ENCODE measurements at regions not wholly inside any gene's neighbourhood (a gene's known extent, or its start where the extent isn't known, plus 50 kb on each side); places are given as distances from the start of the nearest gene placed in this dataset.

DNA sequence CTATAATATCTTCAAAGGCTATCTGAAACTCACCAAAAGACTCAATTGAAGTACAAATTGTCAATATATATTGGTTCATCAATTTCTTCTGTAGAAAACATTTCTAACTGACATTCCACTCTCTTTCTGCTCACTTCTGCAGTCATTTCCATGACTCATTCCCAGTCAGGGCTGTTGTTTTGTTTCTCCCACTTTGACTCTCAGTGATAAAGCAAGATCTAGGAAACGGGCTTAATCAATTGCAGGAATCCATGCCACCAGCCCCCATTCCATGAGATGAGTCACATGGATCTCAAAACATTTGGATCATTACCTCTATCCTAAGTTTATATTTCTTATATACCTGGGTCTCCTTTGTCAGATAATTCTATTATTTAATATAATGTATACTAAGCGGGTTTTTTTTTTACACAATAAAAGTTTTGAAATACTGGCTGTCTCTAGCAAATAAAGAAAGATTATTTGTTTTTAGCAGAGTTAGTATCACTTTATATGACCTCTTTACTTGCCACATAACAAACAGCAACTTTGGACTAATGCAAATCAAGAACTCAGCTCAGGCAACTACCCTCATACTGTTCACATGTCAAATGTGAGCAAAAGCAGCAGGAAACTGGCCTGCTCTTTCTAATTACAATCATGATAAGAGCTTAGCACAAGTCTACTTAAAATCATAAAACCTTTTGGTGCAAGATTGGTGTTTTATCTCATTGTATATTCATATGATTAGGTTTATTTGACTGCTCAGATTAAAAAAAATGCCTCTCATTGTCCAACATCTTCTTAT is 251.1 kb upstream of the PIK3C3 start:
- no peak overlapping the region for H3K4me3 ChIP-seq
- H3K27ac ChIP-seq (ENCODE audit: low read depth): no peak overlapping the region
- H3K4me1 Mint-ChIP-seq: peaks cover 9% of the 10 kb centered on the region
- no peak overlapping the region for H3K4me3 Mint-ChIP-seq
- no peaks in the 10 kb centered on the region; the same call in 1 of the 2 replicates for H3K9me2 ChIP-seq (ENCODE audit: insufficient read depth)
- H3K27me3 Mint-ChIP-seq (ENCODE audit: insufficient read depth, low read depth, poor library complexity): no peaks in the 10 kb centered on the region
- DNase-seq (ENCODE audit: low spot score) (peak; percentile 17), ATAC-seq (no peak)
- H3K36me3 Mint-ChIP-seq (ENCODE audit: low read depth): no peaks in the 10 kb centered on the region
- H3K27ac Mint-ChIP-seq: peak overlapping the region; percentile 4; the same call in 1 of the 2 replicates
- no peak overlapping the region for H2AFZ ChIP-seq
- H4K20me1 ChIP-seq (replicated peaks; ENCODE audit: insufficient read depth): no peaks in the 10 kb centered on the region
- H3K36me3 ChIP-seq (ENCODE audit: insufficient read depth): no peaks in the 10 kb centered on the region
- H3F3A ChIP-seq (replicated peaks; ENCODE audit: low read depth): no peaks in the 10 kb centered on the region
- no peaks in the 10 kb centered on the region for H3K79me2 ChIP-seq (replicated peaks; ENCODE audit: insufficient read depth)
- H3K27me3 ChIP-seq (ENCODE audit: insufficient read depth): no peaks in the 10 kb centered on the region
- no peak overlapping the region for H3K4me2 ChIP-seq
- H3K4me1 ChIP-seq (ENCODE audit: insufficient read depth): no peaks in the 10 kb centered on the region
- TF ChIP-seq, protein P1, sequence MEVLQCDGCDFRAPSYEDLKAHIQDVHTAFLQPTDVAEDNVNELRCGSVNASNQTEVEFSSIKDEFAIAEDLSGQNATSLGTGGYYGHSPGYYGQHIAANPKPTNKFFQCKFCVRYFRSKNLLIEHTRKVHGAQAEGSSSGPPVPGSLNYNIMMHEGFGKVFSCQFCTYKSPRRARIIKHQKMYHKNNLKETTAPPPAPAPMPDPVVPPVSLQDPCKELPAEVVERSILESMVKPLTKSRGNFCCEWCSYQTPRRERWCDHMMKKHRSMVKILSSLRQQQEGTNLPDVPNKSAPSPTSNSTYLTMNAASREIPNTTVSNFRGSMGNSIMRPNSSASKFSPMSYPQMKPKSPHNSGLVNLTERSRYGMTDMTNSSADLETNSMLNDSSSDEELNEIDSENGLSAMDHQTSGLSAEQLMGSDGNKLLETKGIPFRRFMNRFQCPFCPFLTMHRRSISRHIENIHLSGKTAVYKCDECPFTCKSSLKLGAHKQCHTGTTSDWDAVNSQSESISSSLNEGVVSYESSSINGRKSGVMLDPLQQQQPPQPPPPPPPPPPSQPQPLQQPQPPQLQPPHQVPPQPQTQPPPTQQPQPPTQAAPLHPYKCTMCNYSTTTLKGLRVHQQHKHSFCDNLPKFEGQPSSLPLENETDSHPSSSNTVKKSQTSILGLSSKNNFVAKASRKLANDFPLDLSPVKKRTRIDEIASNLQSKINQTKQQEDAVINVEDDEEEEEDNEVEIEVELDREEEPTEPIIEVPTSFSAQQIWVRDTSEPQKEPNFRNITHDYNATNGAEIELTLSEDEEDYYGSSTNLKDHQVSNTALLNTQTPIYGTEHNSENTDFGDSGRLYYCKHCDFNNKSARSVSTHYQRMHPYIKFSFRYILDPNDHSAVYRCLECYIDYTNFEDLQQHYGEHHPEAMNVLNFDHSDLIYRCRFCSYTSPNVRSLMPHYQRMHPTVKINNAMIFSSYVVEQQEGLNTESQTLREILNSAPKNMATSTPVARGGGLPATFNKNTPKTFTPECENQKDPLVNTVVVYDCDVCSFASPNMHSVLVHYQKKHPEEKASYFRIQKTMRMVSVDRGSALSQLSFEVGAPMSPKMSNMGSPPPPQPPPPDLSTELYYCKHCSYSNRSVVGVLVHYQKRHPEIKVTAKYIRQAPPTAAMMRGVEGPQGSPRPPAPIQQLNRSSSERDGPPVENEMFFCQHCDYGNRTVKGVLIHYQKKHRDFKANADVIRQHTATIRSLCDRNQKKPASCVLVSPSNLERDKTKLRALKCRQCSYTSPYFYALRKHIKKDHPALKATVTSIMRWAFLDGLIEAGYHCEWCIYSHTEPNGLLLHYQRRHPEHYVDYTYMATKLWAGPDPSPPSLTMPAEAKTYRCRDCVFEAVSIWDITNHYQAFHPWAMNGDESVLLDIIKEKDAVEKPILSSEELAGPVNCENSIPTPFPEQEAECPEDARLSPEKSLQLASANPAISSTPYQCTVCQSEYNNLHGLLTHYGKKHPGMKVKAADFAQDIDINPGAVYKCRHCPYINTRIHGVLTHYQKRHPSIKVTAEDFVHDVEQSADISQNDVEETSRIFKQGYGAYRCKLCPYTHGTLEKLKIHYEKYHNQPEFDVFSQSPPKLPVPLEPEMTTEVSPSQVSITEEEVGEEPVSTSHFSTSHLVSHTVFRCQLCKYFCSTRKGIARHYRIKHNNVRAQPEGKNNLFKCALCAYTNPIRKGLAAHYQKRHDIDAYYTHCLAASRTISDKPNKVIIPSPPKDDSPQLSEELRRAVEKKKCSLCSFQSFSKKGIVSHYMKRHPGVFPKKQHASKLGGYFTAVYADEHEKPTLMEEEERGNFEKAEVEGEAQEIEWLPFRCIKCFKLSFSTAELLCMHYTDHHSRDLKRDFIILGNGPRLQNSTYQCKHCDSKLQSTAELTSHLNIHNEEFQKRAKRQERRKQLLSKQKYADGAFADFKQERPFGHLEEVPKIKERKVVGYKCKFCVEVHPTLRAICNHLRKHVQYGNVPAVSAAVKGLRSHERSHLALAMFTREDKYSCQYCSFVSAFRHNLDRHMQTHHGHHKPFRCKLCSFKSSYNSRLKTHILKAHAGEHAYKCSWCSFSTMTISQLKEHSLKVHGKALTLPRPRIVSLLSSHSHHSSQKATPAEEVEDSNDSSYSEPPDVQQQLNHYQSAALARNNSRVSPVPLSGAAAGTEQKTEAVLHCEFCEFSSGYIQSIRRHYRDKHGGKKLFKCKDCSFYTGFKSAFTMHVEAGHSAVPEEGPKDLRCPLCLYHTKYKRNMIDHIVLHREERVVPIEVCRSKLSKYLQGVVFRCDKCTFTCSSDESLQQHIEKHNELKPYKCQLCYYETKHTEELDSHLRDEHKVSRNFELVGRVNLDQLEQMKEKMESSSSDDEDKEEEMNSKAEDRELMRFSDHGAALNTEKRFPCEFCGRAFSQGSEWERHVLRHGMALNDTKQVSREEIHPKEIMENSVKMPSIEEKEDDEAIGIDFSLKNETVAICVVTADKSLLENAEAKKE (CRISPR knock-in tag; IDR thresholded peaks at IDR 0.05): no peak
- no peak for TF ChIP-seq ZNF331 (CRISPR knock-in tag; IDR thresholded peaks at IDR 0.05; ENCODE audit: low read depth)
- TF ChIP-seq CREB1 (CRISPR knock-in tag; IDR thresholded peaks at IDR 0.05; ENCODE audit: low read depth): no peak
- no peak for TF ChIP-seq STAT1 (IDR thresholded peaks at IDR 0.05; ENCODE audit: unreplicated experiment)
- TF ChIP-seq EZH2phosphoT487 (IDR thresholded peaks at IDR 0.05; ENCODE audit: unreplicated experiment): no peak
- TF ChIP-seq POLR2AphosphoS5 (IDR thresholded peaks at IDR 0.05; ENCODE audit: low read depth): no peak
- TF ChIP-seq, protein P2, sequence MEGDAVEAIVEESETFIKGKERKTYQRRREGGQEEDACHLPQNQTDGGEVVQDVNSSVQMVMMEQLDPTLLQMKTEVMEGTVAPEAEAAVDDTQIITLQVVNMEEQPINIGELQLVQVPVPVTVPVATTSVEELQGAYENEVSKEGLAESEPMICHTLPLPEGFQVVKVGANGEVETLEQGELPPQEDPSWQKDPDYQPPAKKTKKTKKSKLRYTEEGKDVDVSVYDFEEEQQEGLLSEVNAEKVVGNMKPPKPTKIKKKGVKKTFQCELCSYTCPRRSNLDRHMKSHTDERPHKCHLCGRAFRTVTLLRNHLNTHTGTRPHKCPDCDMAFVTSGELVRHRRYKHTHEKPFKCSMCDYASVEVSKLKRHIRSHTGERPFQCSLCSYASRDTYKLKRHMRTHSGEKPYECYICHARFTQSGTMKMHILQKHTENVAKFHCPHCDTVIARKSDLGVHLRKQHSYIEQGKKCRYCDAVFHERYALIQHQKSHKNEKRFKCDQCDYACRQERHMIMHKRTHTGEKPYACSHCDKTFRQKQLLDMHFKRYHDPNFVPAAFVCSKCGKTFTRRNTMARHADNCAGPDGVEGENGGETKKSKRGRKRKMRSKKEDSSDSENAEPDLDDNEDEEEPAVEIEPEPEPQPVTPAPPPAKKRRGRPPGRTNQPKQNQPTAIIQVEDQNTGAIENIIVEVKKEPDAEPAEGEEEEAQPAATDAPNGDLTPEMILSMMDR (conservative IDR thresholded peaks at IDR 0.05; ENCODE audit: low read depth in 2 of 2): no peak
- TF ChIP-seq, protein P3, sequence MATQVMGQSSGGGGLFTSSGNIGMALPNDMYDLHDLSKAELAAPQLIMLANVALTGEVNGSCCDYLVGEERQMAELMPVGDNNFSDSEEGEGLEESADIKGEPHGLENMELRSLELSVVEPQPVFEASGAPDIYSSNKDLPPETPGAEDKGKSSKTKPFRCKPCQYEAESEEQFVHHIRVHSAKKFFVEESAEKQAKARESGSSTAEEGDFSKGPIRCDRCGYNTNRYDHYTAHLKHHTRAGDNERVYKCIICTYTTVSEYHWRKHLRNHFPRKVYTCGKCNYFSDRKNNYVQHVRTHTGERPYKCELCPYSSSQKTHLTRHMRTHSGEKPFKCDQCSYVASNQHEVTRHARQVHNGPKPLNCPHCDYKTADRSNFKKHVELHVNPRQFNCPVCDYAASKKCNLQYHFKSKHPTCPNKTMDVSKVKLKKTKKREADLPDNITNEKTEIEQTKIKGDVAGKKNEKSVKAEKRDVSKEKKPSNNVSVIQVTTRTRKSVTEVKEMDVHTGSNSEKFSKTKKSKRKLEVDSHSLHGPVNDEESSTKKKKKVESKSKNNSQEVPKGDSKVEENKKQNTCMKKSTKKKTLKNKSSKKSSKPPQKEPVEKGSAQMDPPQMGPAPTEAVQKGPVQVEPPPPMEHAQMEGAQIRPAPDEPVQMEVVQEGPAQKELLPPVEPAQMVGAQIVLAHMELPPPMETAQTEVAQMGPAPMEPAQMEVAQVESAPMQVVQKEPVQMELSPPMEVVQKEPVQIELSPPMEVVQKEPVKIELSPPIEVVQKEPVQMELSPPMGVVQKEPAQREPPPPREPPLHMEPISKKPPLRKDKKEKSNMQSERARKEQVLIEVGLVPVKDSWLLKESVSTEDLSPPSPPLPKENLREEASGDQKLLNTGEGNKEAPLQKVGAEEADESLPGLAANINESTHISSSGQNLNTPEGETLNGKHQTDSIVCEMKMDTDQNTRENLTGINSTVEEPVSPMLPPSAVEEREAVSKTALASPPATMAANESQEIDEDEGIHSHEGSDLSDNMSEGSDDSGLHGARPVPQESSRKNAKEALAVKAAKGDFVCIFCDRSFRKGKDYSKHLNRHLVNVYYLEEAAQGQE (IDR thresholded peaks at IDR 0.05; ENCODE audit: unreplicated experiment): no peak
- TF ChIP-seq JUNB (IDR thresholded peaks at IDR 0.05; ENCODE audit: unreplicated experiment): no peak
- TF ChIP-seq EZH2 (IDR thresholded peaks at IDR 0.05; ENCODE audit: low read depth, unreplicated experiment): no peak
- no peak for TF ChIP-seq NANOG (IDR thresholded peaks at IDR 0.05; ENCODE audit: borderline replicate concordance)
- H3K9me3 Mint-ChIP-seq: no peaks in the 10 kb centered on the region

All from GM23338 (cell line).